Erythroblast (primary cell): ENCODE measurements at regions not wholly inside any gene's neighbourhood (a gene's known extent, or its start where the extent isn't known, plus 50 kb on each side); places are given as distances from the start of the nearest gene placed in this dataset.

ENCODE experiments used
- DNase-seq, 2 experiments: peaks; one replicate each; lab custom pipeline; 2025; lab: John Stamatoyannopoulos, UW
- GATA1 ChIP-seq: IDR thresholded peaks from 2 replicates; pipeline ENCODE4 v1.6.1; 2011; ENCODE audit warnings: low read depth, mild to moderate bottlenecking, control low read depth, low read length, moderate library complexity
- POLR2A ChIP-seq: IDR thresholded peaks from 2 replicates; pipeline ENCODE4 v1.6.1; 2011; ENCODE audit warnings: mild to moderate bottlenecking, low read length

- DNase-seq, result no peak
Observed at GRCh38 chr3:168218600-168218999, 122.9 kb upstream of the GOLIM4 start.

GRCh38 chr3:168216851-168217250 lies 121.1 kb upstream of the GOLIM4 start:
- TF ChIP-seq POLR2A, result no peak
- no peak for TF ChIP-seq GATA1
- DNase-seq, result no peak

More at GRCh38 chr3:168218600-168218999, 122.9 kb upstream of the GOLIM4 start:
- TF ChIP-seq GATA1 (no peak), POLR2A (no peak)

GRCh38 chr3:168213920-168214319 lies 118.2 kb upstream of the GOLIM4 start:
- DNase-seq, result no peak
- no peak for TF ChIP-seq POLR2A
- TF ChIP-seq GATA1, result no peak

- DNase-seq, result no peak
- TF ChIP-seq GATA1 (no peak), POLR2A (no peak)
Observed at GRCh38 chr3:168212664-168213285, 117.1 kb upstream of the GOLIM4 start.

GRCh38 chr3:168205451-168205850 lies 109.7 kb upstream of the GOLIM4 start:
- TF ChIP-seq POLR2A (no peak), GATA1 (no peak)
- DNase-seq, result no peak

- TF ChIP-seq GATA1 (no peak), POLR2A (no peak)
- no peak for DNase-seq
Observed at GRCh38 chr3:168197162-168197561, 101.4 kb upstream of the GOLIM4 start.

- no peak for DNase-seq
- TF ChIP-seq GATA1 (no peak), POLR2A (no peak)
Observed at GRCh38 chr3:168191856-168192255, 96.1 kb upstream of the GOLIM4 start.

- no peak for DNase-seq
- TF ChIP-seq GATA1 (no peak), POLR2A (no peak)
Observed at GRCh38 chr3:168187233-168187632, 91.5 kb upstream of the GOLIM4 start.

- no peak for DNase-seq
- TF ChIP-seq POLR2A, result no peak
Observed at GRCh38 chr3:168186293-168186983, 90.7 kb upstream of the GOLIM4 start.

- DNase-seq, result no peak
- TF ChIP-seq POLR2A (no peak), GATA1 (no peak)
Observed at GRCh38 chr3:168183774-168184173, 88.0 kb upstream of the GOLIM4 start.

- TF ChIP-seq GATA1, result no peak
- no peak for TF ChIP-seq POLR2A
- no peak for DNase-seq
Observed at GRCh38 chr3:168168743-168169142, 73.0 kb upstream of the GOLIM4 start.

- peak; percentile 80 to 89 for DNase-seq
Observed at GRCh38 chr3:168165390-168166269, 69.9 kb upstream of the GOLIM4 start.

GRCh38 chr3:168162172-168162571 lies 66.4 kb upstream of the GOLIM4 start:
- TF ChIP-seq GATA1 (no peak), POLR2A (no peak)
- no peak for DNase-seq

More at GRCh38 chr3:168165390-168166269, 69.9 kb upstream of the GOLIM4 start:
- TF ChIP-seq GATA1, result no peak
- no peak for TF ChIP-seq POLR2A

GRCh38 chr3:168161696-168162095 lies 66.0 kb upstream of the GOLIM4 start:
- DNase-seq, result no peak
- TF ChIP-seq GATA1 (no peak), POLR2A (no peak)
